ENCODE measurements at regions not wholly inside any gene's neighbourhood (a gene's known extent, or its start where the extent isn't known, plus 50 kb on each side); places are given as distances from the start of the nearest gene placed in this dataset.

GRCh38 chr1:189217646-189218045 is 1260.0 kb downstream of the BRINP3 start:
- no peaks in the 10 kb centered on the region for H3K36me3 ChIP-seq (ENCODE audit: insufficient read depth, low read length)
- no peak overlapping the region for H3K9ac ChIP-seq (ENCODE audit: low read length)
- no peak for TF ChIP-seq EP300 (conservative IDR thresholded peaks at IDR 0.05; ENCODE audit: poor library complexity, severe bottlenecking)
- no peak for TF ChIP-seq RAD21 (conservative IDR thresholded peaks at IDR 0.05)
- TF ChIP-seq SMC3 (conservative IDR thresholded peaks at IDR 0.05; ENCODE audit: poor library complexity) = no peak
- no peak for TF ChIP-seq REST (IDR thresholded peaks at IDR 0.05; ENCODE audit: borderline replicate concordance)
- TF ChIP-seq EZH2 (IDR thresholded peaks at IDR 0.05; ENCODE audit: borderline replicate concordance, insufficient read depth, low read length, poor library complexity, severe bottlenecking) = no peak
- TF ChIP-seq CTCF (IDR thresholded peaks at IDR 0.05; ENCODE audit: poor library complexity, severe bottlenecking) = no peak
- no peak for TF ChIP-seq TAF1 (IDR thresholded peaks at IDR 0.05; ENCODE audit: low read depth)
- no peak for TF ChIP-seq POLR2AphosphoS5 (IDR thresholded peaks at IDR 0.05)
- TF ChIP-seq MXI1 (conservative IDR thresholded peaks at IDR 0.05; ENCODE audit: poor library complexity, severe bottlenecking) = no peak
- no peaks in the 10 kb centered on the region for H3K79me2 ChIP-seq (replicated peaks; ENCODE audit: insufficient read depth, low read length)
- H3K27me3 ChIP-seq (ENCODE audit: insufficient read depth, low read depth, low read length) = no peaks in the 10 kb centered on the region
- H3F3A ChIP-seq (ENCODE audit: insufficient read depth, low read length, poor library complexity, severe bottlenecking) = no peaks in the 10 kb centered on the region
- H3K4me3 ChIP-seq (ENCODE audit: low read length) = no peak overlapping the region
- no peaks in the 10 kb centered on the region for H4K20me1 ChIP-seq (ENCODE audit: insufficient read depth)
- H3K9me3 ChIP-seq (ENCODE audit: low read length) = no peaks in the 10 kb centered on the region
- H3K4me2 ChIP-seq (ENCODE audit: low read length) = no peak overlapping the region
- H2AFZ ChIP-seq (ENCODE audit: low read depth, low read length) = no peak overlapping the region
- peak overlapping the region; percentile 0 for H3K27ac ChIP-seq (ENCODE audit: low read length)
- no peaks in the 10 kb centered on the region for H3K9me2 ChIP-seq (ENCODE audit: insufficient read depth, low read length)

- no peak overlapping the region for H2AFZ ChIP-seq (ENCODE audit: low read depth, low read length)
Observed at GRCh38 chr1:189220750-189221149, 1256.9 kb downstream of the BRINP3 start.

More at GRCh38 chr1:189220750-189221149, 1256.9 kb downstream of the BRINP3 start:
- Histone ChIP-seq H3K27ac (ENCODE audit: low read length) (no peak overlapping the region), H3K27me3 (ENCODE audit: insufficient read depth, low read depth, low read length) (no peaks in the 10 kb centered on the region), H3F3A (ENCODE audit: insufficient read depth, low read length, poor library complexity, severe bottlenecking) (no peaks in the 10 kb centered on the region), H3K79me2 (replicated peaks; ENCODE audit: insufficient read depth, low read length) (no peaks in the 10 kb centered on the region), H3K36me3 (ENCODE audit: insufficient read depth, low read length) (no peaks in the 10 kb centered on the region), H4K20me1 (ENCODE audit: insufficient read depth) (no peaks in the 10 kb centered on the region), H3K9me3 (ENCODE audit: low read length) (no peaks in the 10 kb centered on the region), H3K9me2 (ENCODE audit: insufficient read depth, low read length) (no peaks in the 10 kb centered on the region), H3K4me3 (ENCODE audit: low read length) (no peak overlapping the region), H3K9ac (ENCODE audit: low read length) (no peak overlapping the region), H3K4me2 (ENCODE audit: low read length) (no peak overlapping the region)
- TF ChIP-seq EZH2 (IDR thresholded peaks at IDR 0.05; ENCODE audit: borderline replicate concordance, insufficient read depth, low read length, poor library complexity, severe bottlenecking) (no peak), POLR2AphosphoS5 (IDR thresholded peaks at IDR 0.05) (no peak), EP300 (conservative IDR thresholded peaks at IDR 0.05; ENCODE audit: poor library complexity, severe bottlenecking) (no peak), SMC3 (conservative IDR thresholded peaks at IDR 0.05; ENCODE audit: poor library complexity) (no peak), MXI1 (conservative IDR thresholded peaks at IDR 0.05; ENCODE audit: poor library complexity, severe bottlenecking) (no peak), RAD21 (conservative IDR thresholded peaks at IDR 0.05) (no peak), CTCF (IDR thresholded peaks at IDR 0.05; ENCODE audit: poor library complexity, severe bottlenecking) (no peak), REST (IDR thresholded peaks at IDR 0.05; ENCODE audit: borderline replicate concordance) (no peak), TAF1 (IDR thresholded peaks at IDR 0.05; ENCODE audit: low read depth) (no peak)
